Chondrocyte (in vitro differentiated cells): ENCODE measurements at regions not wholly inside any gene's neighbourhood (a gene's known extent, or its start where the extent isn't known, plus 50 kb on each side); places are given as distances from the start of the nearest gene placed in this dataset.

Source experiments
- DNase-seq: peaks from one replicate; pipeline ENCODE4 v3.0.0; 2021; ENCODE audit warnings: mixed read lengths, low spot score
- H3K27ac Mint-ChIP-seq: one replicate; pipeline ENCODE4 v1.8.0; 2021; ENCODE audit warnings: mild to moderate bottlenecking, moderate library complexity, mixed read lengths; ENCODE audit not compliant: unreplicated experiment
- H3K27me3 Mint-ChIP-seq: 2 replicates; pipeline ENCODE4 v1.8.0; 2021; ENCODE audit warnings: low read depth, mixed read lengths
- H3K36me3 Mint-ChIP-seq: 2 replicates; pipeline ENCODE4 v1.8.0; 2021; ENCODE audit warnings: low read depth, mixed read lengths
- H3K4me1 Mint-ChIP-seq: 2 replicates; pipeline ENCODE4 v1.8.0; 2021; ENCODE audit warnings: low read depth, mild to moderate bottlenecking, mixed read lengths
- H3K4me3 Mint-ChIP-seq: one replicate; pipeline ENCODE4 v1.8.0; 2021; ENCODE audit warnings: mild to moderate bottlenecking, moderate library complexity, mixed read lengths; ENCODE audit not compliant: unreplicated experiment
- H3K9me3 Mint-ChIP-seq: 2 replicates; pipeline ENCODE4 v1.8.0; 2021; ENCODE audit warnings: low read depth, mixed read lengths
- TF ChIP-seq, protein P1 (sequence below): fragments of 200-600 bp; sonication (generic); IDR thresholded peaks from 2 replicates; pipeline ENCODE4 v1.5.0; 2021; ENCODE audit warnings: antibody characterized with exemption, mild to moderate bottlenecking, moderate library complexity

DNA sequence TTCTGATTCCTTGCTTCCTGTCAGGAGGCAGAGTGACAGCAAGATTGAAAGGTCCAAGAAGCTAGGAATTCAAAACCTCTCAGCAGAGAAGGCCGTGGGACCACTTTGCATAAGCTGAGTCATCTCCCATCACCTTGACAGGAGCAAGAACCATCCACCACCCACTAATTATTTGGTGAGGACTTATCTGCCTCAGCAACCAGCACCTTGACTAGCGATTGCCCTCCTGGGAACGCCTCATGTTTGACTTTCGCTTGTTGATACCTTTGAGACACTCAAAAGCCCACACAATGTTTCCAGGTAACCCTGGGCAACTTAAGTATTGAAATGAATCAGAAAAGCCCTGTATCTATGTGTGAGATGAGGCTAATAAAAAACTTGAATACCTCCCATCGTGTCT, 233.5 kb upstream of the GYPA start:
- TF ChIP-seq, protein P1, sequence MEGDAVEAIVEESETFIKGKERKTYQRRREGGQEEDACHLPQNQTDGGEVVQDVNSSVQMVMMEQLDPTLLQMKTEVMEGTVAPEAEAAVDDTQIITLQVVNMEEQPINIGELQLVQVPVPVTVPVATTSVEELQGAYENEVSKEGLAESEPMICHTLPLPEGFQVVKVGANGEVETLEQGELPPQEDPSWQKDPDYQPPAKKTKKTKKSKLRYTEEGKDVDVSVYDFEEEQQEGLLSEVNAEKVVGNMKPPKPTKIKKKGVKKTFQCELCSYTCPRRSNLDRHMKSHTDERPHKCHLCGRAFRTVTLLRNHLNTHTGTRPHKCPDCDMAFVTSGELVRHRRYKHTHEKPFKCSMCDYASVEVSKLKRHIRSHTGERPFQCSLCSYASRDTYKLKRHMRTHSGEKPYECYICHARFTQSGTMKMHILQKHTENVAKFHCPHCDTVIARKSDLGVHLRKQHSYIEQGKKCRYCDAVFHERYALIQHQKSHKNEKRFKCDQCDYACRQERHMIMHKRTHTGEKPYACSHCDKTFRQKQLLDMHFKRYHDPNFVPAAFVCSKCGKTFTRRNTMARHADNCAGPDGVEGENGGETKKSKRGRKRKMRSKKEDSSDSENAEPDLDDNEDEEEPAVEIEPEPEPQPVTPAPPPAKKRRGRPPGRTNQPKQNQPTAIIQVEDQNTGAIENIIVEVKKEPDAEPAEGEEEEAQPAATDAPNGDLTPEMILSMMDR: no peak

DNA sequence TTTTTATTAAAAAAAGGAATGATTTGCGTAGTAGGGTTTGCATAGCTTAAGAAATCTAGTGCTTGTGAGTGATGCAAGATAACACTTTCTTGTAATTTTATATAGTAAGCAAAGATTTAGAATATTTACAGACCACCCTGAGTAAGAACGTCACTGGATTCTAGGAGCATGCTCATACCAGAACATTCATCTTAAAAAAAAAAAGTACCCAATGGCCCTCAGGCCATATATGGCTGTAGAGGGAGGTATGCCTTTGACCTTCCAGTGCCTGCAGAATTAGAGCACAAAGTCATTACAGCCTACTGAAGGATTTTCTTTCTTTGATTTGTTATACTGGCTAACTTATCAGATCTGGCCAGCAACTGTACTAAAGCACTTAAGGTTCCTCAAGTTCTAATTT, 236.3 kb upstream of the GYPA start:
- no peak overlapping the region for H3K4me3 Mint-ChIP-seq
- no peak overlapping the region for H3K27ac Mint-ChIP-seq
- DNase-seq: no peak
- H3K27me3 Mint-ChIP-seq: peaks cover 3% of the 10 kb centered on the region
- H3K9me3 Mint-ChIP-seq: no peaks in the 10 kb centered on the region
- H3K36me3 Mint-ChIP-seq: no peaks in the 10 kb centered on the region
- TF ChIP-seq, protein P1: no peak
- H3K4me1 Mint-ChIP-seq: peaks cover 3% of the 10 kb centered on the region

More for the DNA sequence above, 233.5 kb upstream of the GYPA start:
- Mint-ChIP-seq H3K27ac (no peak overlapping the region), H3K36me3 (no peaks in the 10 kb centered on the region), H3K9me3 (no peaks in the 10 kb centered on the region), H3K4me1 (peaks cover 27% of the 10 kb centered on the region), H3K27me3 (peaks cover 3% of the 10 kb centered on the region), H3K4me3 (no peak overlapping the region)
- no peak for DNase-seq

DNA sequence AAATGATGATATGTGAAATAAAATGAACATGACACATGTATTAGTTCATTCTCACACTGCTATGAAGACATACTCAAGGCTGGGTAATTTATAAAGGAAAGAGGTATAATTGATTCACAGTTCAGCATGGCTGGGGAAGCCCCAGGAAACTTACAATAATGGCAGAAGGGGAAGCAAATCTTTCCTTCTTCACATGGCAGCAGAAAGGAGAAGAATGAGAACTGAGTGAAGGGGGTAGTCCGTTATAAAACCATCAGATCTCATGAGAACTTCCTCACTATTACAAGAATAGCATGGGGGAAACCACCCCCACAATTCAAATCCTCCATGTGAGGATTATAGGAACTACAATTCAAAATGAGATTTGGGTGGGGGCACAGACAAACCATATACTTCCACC, 243.9 kb upstream of the GYPA start:
- Mint-ChIP-seq H3K9me3 (peaks cover 17% of the 10 kb centered on the region), H3K36me3 (peaks cover 6% of the 10 kb centered on the region), H3K27me3 (no peaks in the 10 kb centered on the region), H3K27ac (no peak overlapping the region), H3K4me3 (no peak overlapping the region), H3K4me1 (no peaks in the 10 kb centered on the region)
- DNase-seq: no peak
- TF ChIP-seq, protein P1: no peak

DNA sequence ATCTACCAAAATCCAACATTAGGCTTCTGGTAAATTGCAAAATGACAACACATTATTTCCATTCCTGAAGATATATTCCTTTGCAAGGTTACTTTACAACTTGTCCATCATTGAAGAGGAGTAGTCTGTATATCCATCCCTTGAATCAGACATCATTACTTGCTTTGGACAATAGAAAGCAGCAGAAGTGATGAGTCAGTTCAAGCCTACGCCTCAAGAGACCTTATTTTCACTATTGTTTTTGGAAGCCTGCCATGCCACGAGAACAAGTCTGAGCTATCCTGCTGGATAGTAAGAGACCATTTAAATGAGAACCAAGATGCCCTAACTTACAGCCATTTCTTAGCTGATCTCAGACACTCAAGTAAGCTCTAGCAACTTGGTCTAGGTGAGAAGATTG, 246.0 kb upstream of the HHIP start:
- no peak for DNase-seq
- Mint-ChIP-seq H3K27me3 (peaks cover 6% of the 10 kb centered on the region), H3K9me3 (no peaks in the 10 kb centered on the region), H3K27ac (peak overlapping the region; percentile 70), H3K4me3 (no peak overlapping the region), H3K4me1 (peaks cover 24% of the 10 kb centered on the region), H3K36me3 (no peaks in the 10 kb centered on the region)
- TF ChIP-seq, protein P1: no peak

DNA sequence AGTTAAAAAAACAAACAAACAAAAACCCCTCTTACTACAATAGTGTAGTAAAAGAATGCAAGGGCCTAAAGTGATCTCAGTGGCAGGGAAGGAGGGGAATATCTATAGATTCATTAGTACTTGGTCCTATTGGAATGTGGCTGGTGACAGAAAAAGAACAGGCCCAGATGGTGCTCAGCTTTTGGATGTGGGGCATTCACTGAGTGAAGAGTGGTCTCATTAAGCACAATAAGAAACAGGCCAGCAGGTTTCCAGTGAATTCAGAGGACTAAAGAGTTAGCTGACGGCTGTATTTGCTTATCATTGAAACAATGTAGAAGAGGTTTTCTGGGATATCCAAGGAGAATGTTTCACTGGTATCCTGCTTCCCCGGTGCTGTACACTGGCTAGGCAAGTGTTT, 243.8 kb upstream of the HHIP start:
- no peak for DNase-seq
- Mint-ChIP-seq H3K9me3 (no peaks in the 10 kb centered on the region), H3K4me3 (no peak overlapping the region), H3K4me1 (peaks cover 24% of the 10 kb centered on the region), H3K36me3 (no peaks in the 10 kb centered on the region), H3K27ac (no peak overlapping the region), H3K27me3 (peaks cover 7% of the 10 kb centered on the region)
- TF ChIP-seq, protein P1: no peak
